ENCODE measurements at regions not wholly inside any gene's neighbourhood (a gene's known extent, or its start where the extent isn't known, plus 50 kb on each side); places are given as distances from the start of the nearest gene placed in this dataset.

DNA sequence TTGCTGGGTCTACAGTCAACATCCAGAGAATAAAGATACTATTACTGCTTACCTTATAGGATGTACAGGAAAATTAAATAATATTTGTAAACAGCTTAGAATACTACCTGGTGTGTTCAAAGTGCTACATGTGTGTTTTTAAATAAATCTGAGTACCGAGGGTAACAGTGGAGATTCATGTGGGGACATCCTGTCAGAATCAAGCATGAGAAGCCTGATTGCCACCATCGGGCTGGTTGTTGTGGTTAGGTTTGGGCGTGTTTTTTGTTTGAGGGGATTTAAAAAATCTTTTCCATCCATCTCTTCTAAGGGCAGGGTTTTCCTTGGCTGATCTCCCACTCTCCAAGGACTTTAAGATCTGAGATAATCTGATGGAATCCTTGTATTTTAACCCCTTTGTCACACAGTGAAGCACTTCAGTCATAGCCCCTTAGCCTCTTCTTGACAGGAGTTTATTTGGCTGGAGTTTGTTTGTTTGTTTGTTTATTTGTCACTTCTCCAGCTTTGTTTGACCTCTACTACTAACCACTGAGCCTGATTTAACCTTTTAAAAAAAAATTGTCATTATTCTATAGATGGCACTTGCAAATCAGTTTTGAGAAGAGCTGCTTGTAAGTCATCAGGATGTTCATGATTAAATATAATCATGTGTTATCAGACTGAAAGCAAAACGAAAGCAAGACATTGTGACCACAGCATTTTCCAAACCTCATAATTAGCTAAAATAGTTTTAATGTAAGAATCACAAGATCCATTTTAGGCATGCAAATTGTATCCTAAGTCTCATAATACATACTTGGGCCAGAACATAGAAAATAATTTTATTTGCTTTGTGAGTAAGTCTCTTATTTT, 72.8 kb upstream of the RARB start:
- no peaks in the 10 kb centered on the region for H3K9me3 Mint-ChIP-seq
- DNase-seq (ENCODE audit: low spot score) = no peak
- H3K27me3 Mint-ChIP-seq (ENCODE audit: insufficient read depth) = no peaks in the 10 kb centered on the region
- no peak overlapping the region for H3K4me3 Mint-ChIP-seq
- H3K27ac Mint-ChIP-seq = no peak overlapping the region
- intact Hi-C loops (cut with micrococcal nuclease) = no loop called here
- no peaks in the 10 kb centered on the region for H3K4me1 Mint-ChIP-seq (ENCODE audit: low read depth)
- no peaks in the 10 kb centered on the region for H3K36me3 Mint-ChIP-seq (ENCODE audit: low read depth)

DNA sequence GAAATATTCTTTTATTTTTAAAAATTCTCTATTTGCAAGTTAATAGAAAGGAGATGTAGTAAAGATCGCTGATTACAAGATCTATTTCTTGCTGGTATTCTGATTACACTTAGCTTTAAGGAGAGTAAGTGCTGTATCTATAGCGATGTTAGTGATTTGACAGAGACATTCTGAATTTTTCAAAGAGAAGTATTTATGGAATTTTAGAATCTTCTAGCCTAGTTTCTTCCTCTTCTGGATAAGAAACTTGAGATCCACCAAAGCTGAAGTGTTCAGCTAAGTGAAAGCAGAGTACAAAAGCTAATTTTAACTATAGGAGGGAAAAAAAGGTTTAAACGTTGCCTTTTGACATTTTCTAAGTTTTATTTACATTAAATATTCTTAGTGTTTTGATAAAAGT, 72.1 kb upstream of the RARB start:
- Mint-ChIP-seq H3K4me1 (ENCODE audit: low read depth) (no peaks in the 10 kb centered on the region), H3K27ac (no peak overlapping the region), H3K36me3 (ENCODE audit: low read depth) (no peaks in the 10 kb centered on the region), H3K27me3 (ENCODE audit: insufficient read depth) (no peaks in the 10 kb centered on the region), H3K4me3 (no peak overlapping the region), H3K9me3 (no peaks in the 10 kb centered on the region)
- intact Hi-C loops (cut with micrococcal nuclease) = no loop called here
- no peak for DNase-seq (ENCODE audit: low spot score)

- H3K36me3 Mint-ChIP-seq (ENCODE audit: low read depth) = no peaks in the 10 kb centered on the region
- no peaks in the 10 kb centered on the region for H3K4me1 Mint-ChIP-seq (ENCODE audit: low read depth)
- no peaks in the 10 kb centered on the region for H3K27me3 Mint-ChIP-seq (ENCODE audit: insufficient read depth)
- peaks cover 4% of the 10 kb centered on the region for H3K9me3 Mint-ChIP-seq
- H3K4me3 Mint-ChIP-seq = no peak overlapping the region
- H3K27ac Mint-ChIP-seq = no peak overlapping the region
- intact Hi-C loops (cut with micrococcal nuclease) = no loop called here
- no peak for DNase-seq (ENCODE audit: low spot score)
Observed at GRCh38 chr3:25362118-25362517, 65.9 kb upstream of the RARB start.

- Mint-ChIP-seq H3K36me3 (ENCODE audit: low read depth) (no peaks in the 10 kb centered on the region), H3K27ac (no peak overlapping the region), H3K9me3 (peaks cover 4% of the 10 kb centered on the region), H3K27me3 (ENCODE audit: insufficient read depth) (no peaks in the 10 kb centered on the region), H3K4me3 (no peak overlapping the region), H3K4me1 (ENCODE audit: low read depth) (no peaks in the 10 kb centered on the region)
- DNase-seq (ENCODE audit: low spot score) = no peak
- intact Hi-C loops (cut with micrococcal nuclease) = no loop called here
Observed at GRCh38 chr3:25365636-25366035, 62.4 kb upstream of the RARB start.

DNA sequence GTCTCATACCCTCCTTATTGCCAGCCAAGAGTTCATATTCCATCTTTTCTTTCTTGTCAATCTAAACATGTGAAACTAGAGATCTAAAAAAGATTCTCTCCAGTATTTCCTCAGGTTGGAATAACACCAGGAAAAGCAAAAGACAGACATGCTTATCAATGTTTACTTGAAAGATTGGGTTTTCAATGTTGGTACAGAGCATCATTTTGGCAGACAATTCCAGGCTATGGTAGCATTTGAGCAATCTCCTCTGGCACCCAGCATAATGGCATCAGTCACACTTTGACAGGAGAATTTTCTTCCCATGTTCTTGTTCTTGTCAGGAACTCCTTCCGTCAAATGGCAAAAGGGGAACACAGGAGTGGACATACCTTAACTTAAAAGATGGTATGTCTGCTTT, 61.0 kb upstream of the RARB start:
- no peak for DNase-seq (ENCODE audit: low spot score)
- H3K4me1 Mint-ChIP-seq (ENCODE audit: low read depth) = no peaks in the 10 kb centered on the region

DNA sequence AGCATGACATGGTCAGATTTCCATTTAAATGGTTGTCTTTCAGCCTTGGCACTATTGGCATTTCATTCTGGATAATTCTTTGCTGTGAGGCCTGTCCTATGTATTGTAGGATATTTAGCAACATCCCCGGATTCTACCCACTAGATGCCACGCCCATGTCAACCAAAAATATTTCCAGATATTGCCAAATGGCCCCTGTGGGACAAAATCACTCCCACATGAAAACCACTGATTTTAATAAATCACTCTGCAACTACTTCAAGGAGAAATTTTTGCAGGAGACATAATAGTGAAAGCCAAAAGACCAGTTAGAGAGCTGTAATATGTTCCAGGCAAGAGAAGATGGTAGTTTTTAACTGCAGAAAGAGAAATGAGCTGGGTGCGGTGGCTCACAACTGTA, 55.9 kb upstream of the RARB start:
- DNase-seq (ENCODE audit: low spot score) = no peak
- intact Hi-C loops (cut with micrococcal nuclease) = no loop called here
- Mint-ChIP-seq H3K27me3 (ENCODE audit: insufficient read depth) (no peaks in the 10 kb centered on the region), H3K9me3 (no peaks in the 10 kb centered on the region), H3K36me3 (ENCODE audit: low read depth) (no peaks in the 10 kb centered on the region), H3K4me1 (ENCODE audit: low read depth) (no peaks in the 10 kb centered on the region), H3K4me3 (no peak overlapping the region), H3K27ac (no peak overlapping the region)

More for the DNA sequence above, 61.0 kb upstream of the RARB start:
- H3K9me3 Mint-ChIP-seq = peaks cover 4% of the 10 kb centered on the region
- H3K4me3 Mint-ChIP-seq = no peak overlapping the region
- no peak overlapping the region for H3K27ac Mint-ChIP-seq
- H3K36me3 Mint-ChIP-seq (ENCODE audit: low read depth) = no peaks in the 10 kb centered on the region
- H3K27me3 Mint-ChIP-seq (ENCODE audit: insufficient read depth) = no peaks in the 10 kb centered on the region
- intact Hi-C loops (cut with micrococcal nuclease) = no loop called here

DNA sequence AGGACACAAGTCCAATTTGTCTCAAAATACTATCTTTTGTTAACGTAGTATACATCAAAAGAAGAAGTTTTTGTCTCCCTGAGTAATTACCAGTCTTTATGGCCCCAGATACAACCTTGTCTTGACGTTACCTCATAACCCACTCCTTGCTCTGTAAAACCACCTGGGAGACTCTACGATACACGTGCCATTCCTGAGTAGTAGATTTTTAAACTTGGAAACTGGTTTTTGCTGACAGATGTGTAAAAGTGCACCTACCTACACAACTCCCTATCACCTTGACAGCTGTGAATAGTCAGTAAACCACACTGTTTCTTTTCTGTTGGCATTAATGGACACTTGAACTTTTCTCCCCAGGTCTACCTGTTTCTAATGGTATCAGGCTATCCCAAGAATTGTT, 51.7 kb upstream of the RARB start:
- no peak overlapping the region for H3K4me3 Mint-ChIP-seq
- intact Hi-C loops (cut with micrococcal nuclease) = no loop called here
- no peaks in the 10 kb centered on the region for H3K27me3 Mint-ChIP-seq (ENCODE audit: insufficient read depth)
- H3K27ac Mint-ChIP-seq = no peak overlapping the region
- H3K36me3 Mint-ChIP-seq (ENCODE audit: low read depth) = no peaks in the 10 kb centered on the region
- H3K9me3 Mint-ChIP-seq = no peaks in the 10 kb centered on the region
- no peak for DNase-seq (ENCODE audit: low spot score)
- H3K4me1 Mint-ChIP-seq (ENCODE audit: low read depth) = no peaks in the 10 kb centered on the region

- no peak overlapping the region for H3K27ac Mint-ChIP-seq
- DNase-seq (ENCODE audit: low spot score) = no peak
- H3K4me1 Mint-ChIP-seq (ENCODE audit: low read depth) = no peaks in the 10 kb centered on the region
- no peaks in the 10 kb centered on the region for H3K27me3 Mint-ChIP-seq (ENCODE audit: insufficient read depth)
- no peaks in the 10 kb centered on the region for H3K9me3 Mint-ChIP-seq
- no peaks in the 10 kb centered on the region for H3K36me3 Mint-ChIP-seq (ENCODE audit: low read depth)
- H3K4me3 Mint-ChIP-seq = no peak overlapping the region
- intact Hi-C loops (cut with micrococcal nuclease) = no loop called here
Observed at GRCh38 chr3:25377042-25377441, 51.0 kb upstream of the RARB start.

All from activated T-helper 1 cell treated with anti-CD3 and anti-CD28 coated beads, Interleukin-12 subunit alpha, Interleukin-12 subunit beta, Interleukin-2, Interleukin-4 antibody, amounts not matched to agents 30 ng/mL and 10 ng/mL and 1 ng/mL, durations not matched to agents 14 hours and 24 hours and 36 hours (primary cell).